Ishikawa (cell line): ENCODE measurements at regions not wholly inside any gene's neighbourhood (a gene's known extent, or its start where the extent isn't known, plus 50 kb on each side); places are given as distances from the start of the nearest gene placed in this dataset.

Experiments
- CEBPB ChIP-seq: IDR thresholded peaks from 2 replicates; pipeline ENCODE4 v1.6.1; 2012
- CREB1 ChIP-seq: IDR thresholded peaks from 2 replicates; pipeline ENCODE4 v1.6.1; 2012; ENCODE audit warnings: low read depth
- EGR1 ChIP-seq: IDR thresholded peaks from 2 replicates; pipeline ENCODE4 v1.6.1; 2012
- EP300 ChIP-seq: IDR thresholded peaks from 2 replicates; pipeline ENCODE4 v1.6.1; 2012; ENCODE audit warnings: borderline replicate concordance
- FOXM1 ChIP-seq: IDR thresholded peaks from 2 replicates; pipeline ENCODE4 v1.6.1; 2012; ENCODE audit warnings: low read depth, borderline replicate concordance
- NFIC ChIP-seq: IDR thresholded peaks from 2 replicates; pipeline ENCODE4 v1.6.1; 2012
- RAD21 ChIP-seq: IDR thresholded peaks from 2 replicates; pipeline ENCODE4 v1.6.1; 2012; ENCODE audit warnings: low read depth
- REST ChIP-seq: IDR thresholded peaks from 2 replicates; pipeline ENCODE4 v1.6.1; 2012; ENCODE audit warnings: low read depth, mild to moderate bottlenecking
- TAF1 ChIP-seq: IDR thresholded peaks from 2 replicates; pipeline ENCODE4 v1.6.1; 2012; ENCODE audit warnings: low read depth, mild to moderate bottlenecking
- TCF12 ChIP-seq: IDR thresholded peaks from 2 replicates; pipeline ENCODE4 v1.6.1; 2012; ENCODE audit warnings: low read depth
- TEAD4 ChIP-seq: IDR thresholded peaks from 2 replicates; pipeline ENCODE4 v1.6.1; 2012
- USF1 ChIP-seq: IDR thresholded peaks from 2 replicates; pipeline ENCODE4 v1.6.1; 2012
- YY1 ChIP-seq: IDR thresholded peaks from 2 replicates; pipeline ENCODE4 v1.6.1; 2012; ENCODE audit warnings: low read depth
- ZBTB7A ChIP-seq: IDR thresholded peaks from 2 replicates; pipeline ENCODE4 v1.6.1; 2012; ENCODE audit warnings: low read depth
- TF ChIP-seq, protein P1 (sequence below): IDR thresholded peaks from 2 replicates; pipeline ENCODE4 v1.6.1; 2012

GRCh38 chr6:51098246-51098645 is 279.6 kb downstream of the TFAP2B start:
- no peak for TF ChIP-seq NFIC
- TF ChIP-seq FOXM1: no peak
- TF ChIP-seq REST: no peak
- no peak for TF ChIP-seq TCF12
- no peak for TF ChIP-seq TEAD4
- no peak for TF ChIP-seq TAF1
- TF ChIP-seq USF1: no peak
- TF ChIP-seq ZBTB7A: no peak
- no peak for TF ChIP-seq YY1

- no peak for TF ChIP-seq TAF1
- TF ChIP-seq RAD21: no peak
- no peak for TF ChIP-seq YY1
- no peak for TF ChIP-seq USF1
- TF ChIP-seq FOXM1: no peak
- TF ChIP-seq ZBTB7A: no peak
- no peak for TF ChIP-seq CEBPB
- TF ChIP-seq EP300: no peak
- TF ChIP-seq, protein P1, sequence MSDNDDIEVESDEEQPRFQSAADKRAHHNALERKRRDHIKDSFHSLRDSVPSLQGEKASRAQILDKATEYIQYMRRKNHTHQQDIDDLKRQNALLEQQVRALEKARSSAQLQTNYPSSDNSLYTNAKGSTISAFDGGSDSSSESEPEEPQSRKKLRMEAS: no peak
Measured at GRCh38 chr6:51098791-51099190, 280.1 kb downstream of the TFAP2B start.

GRCh38 chr6:51099201-51099600 is 280.5 kb downstream of the TFAP2B start:
- no peak for TF ChIP-seq CEBPB

DNA sequence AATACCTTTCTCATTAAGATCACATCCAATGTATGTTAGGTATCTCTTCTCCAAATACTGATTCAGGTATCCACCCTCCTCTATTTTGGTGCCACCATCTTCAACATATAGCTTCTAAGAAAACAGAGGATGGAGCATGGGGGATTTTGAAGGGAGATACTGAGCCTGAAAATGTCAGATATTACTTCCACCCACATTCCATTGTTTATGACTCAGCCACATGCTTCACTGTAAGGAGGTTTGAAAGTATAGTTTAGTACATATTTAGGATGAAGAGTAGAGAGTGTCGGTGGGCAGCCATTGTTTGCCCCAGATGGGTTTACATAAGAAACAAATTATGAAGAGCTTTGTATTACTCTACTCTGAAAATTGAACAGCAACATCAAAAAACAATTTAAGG is 286.7 kb downstream of the TFAP2B start:
- no peak for TF ChIP-seq CREB1
- no peak for TF ChIP-seq EGR1
- TF ChIP-seq EP300: no peak
- no peak for TF ChIP-seq TEAD4
- no peak for TF ChIP-seq NFIC
- TF ChIP-seq ZBTB7A: no peak

GRCh38 chr6:51107769-51108203 is 289.1 kb downstream of the TFAP2B start:
- TF ChIP-seq YY1 (no peak), TAF1 (no peak), FOXM1 (no peak), EGR1 (no peak), REST (no peak), CEBPB (no peak)

- TF ChIP-seq EP300: no peak
- no peak for TF ChIP-seq CREB1
- TF ChIP-seq CEBPB: no peak
- no peak for TF ChIP-seq RAD21
- no peak for TF ChIP-seq NFIC
- no peak for TF ChIP-seq TEAD4
- no peak for TF ChIP-seq EGR1
- TF ChIP-seq TCF12: no peak
- no peak for TF ChIP-seq YY1
- no peak for TF ChIP-seq USF1
- TF ChIP-seq REST: no peak
- TF ChIP-seq, protein P1: no peak
- no peak for TF ChIP-seq FOXM1
- no peak for TF ChIP-seq TAF1
- TF ChIP-seq ZBTB7A: no peak
Measured at GRCh38 chr6:51108563-51109234, 290.0 kb downstream of the TFAP2B start.
